ENCODE measurements at regions not wholly inside any gene's neighbourhood (a gene's known extent, or its start where the extent isn't known, plus 50 kb on each side); places are given as distances from the start of the nearest gene placed in this dataset.

- TF ChIP-seq ZNF362 (CRISPR knock-in tag; IDR thresholded peaks at IDR 0.05; ENCODE audit: borderline replicate concordance) (no peak), ZNF33B (CRISPR knock-in tag; IDR thresholded peaks at IDR 0.05) (no peak), KLF11 (CRISPR knock-in tag; IDR thresholded peaks at IDR 0.05) (no peak), ZNF253 (CRISPR knock-in tag; IDR thresholded peaks at IDR 0.05; ENCODE audit: borderline replicate concordance) (no peak), ZNF343 (CRISPR knock-in tag; IDR thresholded peaks at IDR 0.05) (no peak), CEBPB (IDR thresholded peaks at IDR 0.05; ENCODE audit: borderline replicate concordance, low read depth, low read length) (no peak)
Measured at GRCh38 chr13:31965361-31966066, 66.1 kb upstream of the FRY start (continued).

GRCh38 chr13:31967155-31967554 lies 64.4 kb upstream of the FRY start:
- Histone ChIP-seq H4K20me1 (ENCODE audit: insufficient read depth, low read length) (no peaks in the 10 kb centered on the region), H3K36me3 (replicated peaks in 1 of 2; ENCODE audit: control insufficient read depth in 1 of 2, insufficient read depth in 2 of 2, low read length in 2 of 2) (no peaks in the 10 kb centered on the region), H2AFZ (ENCODE audit: low read length) (no peak overlapping the region), H3K79me2 (ENCODE audit: insufficient read depth, low read length) (no peaks in the 10 kb centered on the region), H3K4me2 (ENCODE audit: low read depth, low read length) (no peak overlapping the region), H3K27ac (ENCODE audit: extremely low read length, insufficient read depth, low read length) (no peak overlapping the region), H3K27me3 (ENCODE audit: control insufficient read depth in 1 of 2, insufficient read depth in 2 of 2, low read length in 2 of 2) (no peaks in the 10 kb centered on the region), H3K9ac (ENCODE audit: insufficient read depth, low read depth, low read length) (no peak overlapping the region), H3K4me3 (replicated peaks in 1 of 3; ENCODE audit: insufficient read depth in 1 of 3, low read depth in 2 of 3, low read length in 3 of 3) (no peak overlapping the region), H3K4me1 (ENCODE audit: insufficient read depth, low read length) (no peaks in the 10 kb centered on the region), H3K9me3 (ENCODE audit: low read length) (no peaks in the 10 kb centered on the region)
- ATAC-seq, result no peak
- POLR2A ChIA-PET, result no interaction called here
- no peak for FAIRE-seq
- no peak for DNase-seq (ENCODE audit: low spot score)
- 0% methylated on average over 1 of the region's 1 CpG for WGBS (ENCODE audit: low lambda C conversion rate)
- no TSS peak for BruUV-seq (replicated peaks)
- in situ Hi-C loops (cut with HindIII; ENCODE audit: extremely low pct_ligation_motif_present, low pct_unique_long_range_greater_than_20kb), result no loop called here
- CTCF ChIA-PET (ENCODE audit: low intra/inter-chr PET ratio, low total read pairs), result no interaction called here
- intact Hi-C loops (cut with micrococcal nuclease; ENCODE audit: unreplicated experiment), result no loop called here
- TF ChIP-seq NAIF1 (CRISPR knock-in tag; IDR thresholded peaks at IDR 0.05; ENCODE audit: borderline replicate concordance), result no peak
- TF ChIP-seq RAD51 (IDR thresholded peaks at IDR 0.05; ENCODE audit: borderline replicate concordance), result no peak
- no peak for TF ChIP-seq KAT7 (CRISPR knock-in tag; IDR thresholded peaks at IDR 0.05; ENCODE audit: borderline replicate concordance)
- no peak for TF ChIP-seq EZH2 (conservative IDR thresholded peaks at IDR 0.05; ENCODE audit: low read depth, low read length)
- no peak for TF ChIP-seq CEBPG (CRISPR knock-in tag; IDR thresholded peaks at IDR 0.05)
- TF ChIP-seq SMARCE1 (IDR thresholded peaks at IDR 0.05; ENCODE audit: borderline replicate concordance), result no peak
- no peak for TF ChIP-seq POGK (CRISPR knock-in tag; conservative IDR thresholded peaks at IDR 0.05)
- no peak for TF ChIP-seq ZNF780A (CRISPR knock-in tag; IDR thresholded peaks at IDR 0.05)
- no peak for TF ChIP-seq ZNF639 (CRISPR knock-in tag; conservative IDR thresholded peaks at IDR 0.05)
- no peak for TF ChIP-seq MAFK (conservative IDR thresholded peaks at IDR 0.05 in 1 of 2, IDR thresholded peaks at IDR 0.05 in 1 of 2; ENCODE audit: low read length in 2 of 2)
- no peak for TF ChIP-seq AFF4 (CRISPR knock-in tag; IDR thresholded peaks at IDR 0.05)
